Gastrocnemius medialis (tissue), 4 donors: ENCODE measurements at regions not wholly inside any gene's neighbourhood (a gene's known extent, or its start where the extent isn't known, plus 50 kb on each side); places are given as distances from the start of the nearest gene placed in this dataset.

Experiments
- ATAC-seq, 2 donors: fragments of 150-250 bp; one replicate each; pipeline ENCODE4 v1.9.1; 2016
- DNase-seq, 2 donors: peaks; one replicate each; pipeline ENCODE4 v3.0.0-alpha.2; 2019
- H3K27ac ChIP-seq, 4 donors: fragments of 200-600 bp; sonication (generic); 1 replicate in 1 of 4; 2 replicates in 3 of 4; pipeline ENCODE4 v1.5.1; 2016 to 2018; ENCODE audit warnings: mild to moderate bottlenecking in 2 of 4, moderate library complexity in 1 of 4
- H3K27me3 ChIP-seq, 3 donors: fragments of 200-600 bp; sonication (generic) in 2 of 3; 1 replicate in 1 of 3; 2 replicates in 2 of 3; pipeline versions ENCODE4 v1.5.1 to v1.6.0; 2016 to 2019; ENCODE audit warnings: mild to moderate bottlenecking in 1 of 3, moderate library complexity in 1 of 3
- H3K36me3 ChIP-seq, 2 donors: fragments of 200-600 bp; sonication (generic) in 1 of 2; one replicate each; pipeline ENCODE4 v1.5.1; 2017 to 2018
- H3K4me1 ChIP-seq, 2 donors: fragments of 200-600 bp; sonication (generic) in 1 of 2; one replicate each; pipeline ENCODE4 v1.5.1; 2016 to 2017; ENCODE audit warnings: mild to moderate bottlenecking in 2 of 2
- H3K4me3 ChIP-seq, 4 donors: fragments of 200-600 bp; sonication (generic) in 3 of 4; 1 replicate in 1 of 4; 2 replicates in 3 of 4; pipeline ENCODE4 v1.5.1; 2016 to 2019; ENCODE audit warnings: mild to moderate bottlenecking in 2 of 4
- H3K9me3 ChIP-seq, 3 donors: fragments of 200-600 bp; sonication (generic) in 2 of 3; 1 replicate in 1 of 3; 2 replicates in 2 of 3; pipeline ENCODE4 v1.5.1; 2016 to 2019
- CTCF ChIP-seq, 5 experiments: fragments of 450-650 bp in 3 of 5; fragments of 200-600 bp in 2 of 5; sonication (generic) in 2 of 5; IDR thresholded peaks in 4 of 5; conservative IDR thresholded peaks in 1 of 5; 1 replicate in 4 of 5; 2 replicates in 1 of 5; pipeline ENCODE4 v1.5.1; 2016 to 2019; ENCODE audit warnings: antibody characterized with exemption in 5 of 5, mild to moderate bottlenecking in 3 of 5, moderate library complexity in 3 of 5
- POLR2A ChIP-seq, 2 donors: fragments of 450-650 bp; IDR thresholded peaks; one replicate each; pipeline ENCODE4 v1.6.1; 2017; ENCODE audit warnings: antibody characterized with exemption in 2 of 2, mild to moderate bottlenecking in 2 of 2, moderate library complexity in 2 of 2
- in situ Hi-C, 4 donors: fragments of 200-750 bp; cut with MboI; loops; one replicate each; pipeline versions ENCODE4 v1.15.0 to v1.8.0; 2017; ENCODE audit warnings: low sequenced_read_pairs in 4 of 4
- intact Hi-C: fragments of 100-400 bp; cut with DNase I; formaldehyde crosslinking; loops from one replicate; pipeline ENCODE4 v1.15.1; 2023; ENCODE audit warnings: low total_unique reads

GRCh38 chr5:67435032-67435431, 238.4 kb upstream of the CD180 start:
- no peaks in the 10 kb centered on the region for H3K36me3 ChIP-seq
- no peak overlapping the region for H3K27ac ChIP-seq
- ATAC-seq, result no peak
- no peak for TF ChIP-seq POLR2A (IDR thresholded peaks at IDR 0.05)
- no peak for TF ChIP-seq CTCF (IDR thresholded peaks at IDR 0.05 in 4 of 5, conservative IDR thresholded peaks at IDR 0.05 in 1 of 5)
- intact Hi-C loops (no loop called here), in situ Hi-C loops (no loop called here)
- H3K9me3 ChIP-seq, result no peaks in the 10 kb centered on the region
- DNase-seq, result no peak
- H3K4me1 ChIP-seq, result no peaks in the 10 kb centered on the region
- no peak overlapping the region for H3K4me3 ChIP-seq
- no peaks in the 10 kb centered on the region for H3K27me3 ChIP-seq

- in situ Hi-C loops (no loop called here), intact Hi-C loops (no loop called here)
These were observed 237.9 kb upstream of the CD180 start for GRCh38 chr5:67434466-67434865.

GRCh38 chr5:67432606-67433005, 236.0 kb upstream of the CD180 start:
- DNase-seq (no peak), ATAC-seq (no peak)
- H3K27ac ChIP-seq, result no peak overlapping the region
- TF ChIP-seq CTCF (IDR thresholded peaks at IDR 0.05 in 4 of 5, conservative IDR thresholded peaks at IDR 0.05 in 1 of 5) (no peak), POLR2A (IDR thresholded peaks at IDR 0.05) (no peak)
- intact Hi-C loops (no loop called here), in situ Hi-C loops (no loop called here)
- no peaks in the 10 kb centered on the region for H3K9me3 ChIP-seq
- no peaks in the 10 kb centered on the region for H3K36me3 ChIP-seq
- H3K4me3 ChIP-seq, result no peak overlapping the region
- no peaks in the 10 kb centered on the region for H3K27me3 ChIP-seq
- H3K4me1 ChIP-seq, result no peaks in the 10 kb centered on the region

More at GRCh38 chr5:67434466-67434865, 237.9 kb upstream of the CD180 start:
- H3K4me3 ChIP-seq, result no peak overlapping the region
- H3K36me3 ChIP-seq, result no peaks in the 10 kb centered on the region
- no peak for TF ChIP-seq CTCF (IDR thresholded peaks at IDR 0.05 in 4 of 5, conservative IDR thresholded peaks at IDR 0.05 in 1 of 5)
- ATAC-seq (no peak), DNase-seq (no peak)
- H3K9me3 ChIP-seq, result no peaks in the 10 kb centered on the region
- H3K27ac ChIP-seq, result no peak overlapping the region
- H3K4me1 ChIP-seq, result no peaks in the 10 kb centered on the region
- no peaks in the 10 kb centered on the region for H3K27me3 ChIP-seq

GRCh38 chr5:67431191-67431590, 234.6 kb upstream of the CD180 start:
- ATAC-seq (no peak), DNase-seq (no peak)
- no peak overlapping the region for H3K4me3 ChIP-seq
- H3K36me3 ChIP-seq, result no peaks in the 10 kb centered on the region
- no peaks in the 10 kb centered on the region for H3K4me1 ChIP-seq
- in situ Hi-C loops, result no loop called here
- intact Hi-C loops, result no loop called here
- no peaks in the 10 kb centered on the region for H3K27me3 ChIP-seq
- H3K27ac ChIP-seq, result no peak overlapping the region
- no peaks in the 10 kb centered on the region for H3K9me3 ChIP-seq
- TF ChIP-seq CTCF (IDR thresholded peaks at IDR 0.05 in 4 of 5, conservative IDR thresholded peaks at IDR 0.05 in 1 of 5) (no peak), POLR2A (IDR thresholded peaks at IDR 0.05) (no peak)

GRCh38 chr5:67427850-67428298, 231.3 kb upstream of the CD180 start:
- ATAC-seq (no peak), DNase-seq (no peak)
- no peaks in the 10 kb centered on the region for H3K4me1 ChIP-seq
- H3K4me3 ChIP-seq, result no peak overlapping the region
- no peaks in the 10 kb centered on the region for H3K36me3 ChIP-seq
- H3K27me3 ChIP-seq, result no peaks in the 10 kb centered on the region
- intact Hi-C loops (no loop called here), in situ Hi-C loops (no loop called here)
- H3K27ac ChIP-seq, result no peak overlapping the region
- TF ChIP-seq POLR2A (IDR thresholded peaks at IDR 0.05), result no peak
- TF ChIP-seq CTCF (IDR thresholded peaks at IDR 0.05 in 4 of 5, conservative IDR thresholded peaks at IDR 0.05 in 1 of 5), result no peak
- no peaks in the 10 kb centered on the region for H3K9me3 ChIP-seq
